HEK293T (cell line): ENCODE measurements at regions not wholly inside any gene's neighbourhood (a gene's known extent, or its start where the extent isn't known, plus 50 kb on each side); places are given as distances from the start of the nearest gene placed in this dataset.

Experiments
- SP1 ChIP-seq: fragments of 450-650 bp; IDR thresholded peaks from 2 replicates; pipeline ENCODE4 v1.6.1; 2017
- TARDBP ChIP-seq: fragments of 450-650 bp; IDR thresholded peaks from 2 replicates; pipeline ENCODE4 v1.6.1; 2016
- TF ChIP-seq, protein P1 (sequence below): fragments of 450-650 bp; IDR thresholded peaks from 2 replicates; pipeline ENCODE4 v1.6.1; 2016

DNA sequence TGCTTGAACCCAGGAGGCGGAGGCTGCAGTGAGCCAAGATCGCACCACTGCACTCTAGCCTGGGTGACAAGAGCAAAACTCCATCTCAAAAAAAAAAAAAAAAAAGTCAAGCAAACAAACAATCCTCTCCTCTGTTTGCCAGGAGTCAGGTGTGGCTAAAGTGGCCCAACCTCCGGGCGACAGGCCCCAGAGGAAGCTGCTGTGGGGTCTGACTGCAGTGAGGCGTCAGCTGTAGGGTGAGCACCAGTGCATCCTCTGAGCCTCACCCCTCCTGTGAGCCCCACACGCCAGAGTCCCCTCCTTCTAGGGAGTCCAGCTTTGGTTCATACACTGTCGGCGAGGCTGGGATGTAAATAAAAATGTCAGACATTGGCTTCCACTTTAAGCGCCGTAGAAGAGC lies 76.5 kb upstream of the HS6ST1 start:
- TF ChIP-seq, protein P1, sequence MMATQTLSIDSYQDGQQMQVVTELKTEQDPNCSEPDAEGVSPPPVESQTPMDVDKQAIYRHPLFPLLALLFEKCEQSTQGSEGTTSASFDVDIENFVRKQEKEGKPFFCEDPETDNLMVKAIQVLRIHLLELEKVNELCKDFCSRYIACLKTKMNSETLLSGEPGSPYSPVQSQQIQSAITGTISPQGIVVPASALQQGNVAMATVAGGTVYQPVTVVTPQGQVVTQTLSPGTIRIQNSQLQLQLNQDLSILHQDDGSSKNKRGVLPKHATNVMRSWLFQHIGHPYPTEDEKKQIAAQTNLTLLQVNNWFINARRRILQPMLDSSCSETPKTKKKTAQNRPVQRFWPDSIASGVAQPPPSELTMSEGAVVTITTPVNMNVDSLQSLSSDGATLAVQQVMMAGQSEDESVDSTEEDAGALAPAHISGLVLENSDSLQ = no peak
- no peak for TF ChIP-seq TARDBP
- no peak for TF ChIP-seq SP1
